Ramos (cell line): ENCODE measurements at regions not wholly inside any gene's neighbourhood (a gene's known extent, or its start where the extent isn't known, plus 50 kb on each side); places are given as distances from the start of the nearest gene placed in this dataset.

Experiments
- in situ Hi-C: fragments of 300-500 bp; cut with MboI; formaldehyde crosslinking; loops from one replicate; pipeline ENCODE4 v1.14.3; 2022; ENCODE audit warnings: low sequenced_read_pairs; ENCODE audit not compliant: unreplicated experiment

GRCh38 chr7:153327683-153328082 is 568.1 kb downstream of the ACTR3B start:
- in situ Hi-C loops = no loop called here

- in situ Hi-C loops = no loop called here
Observed at GRCh38 chr7:153331427-153331826, 571.9 kb downstream of the ACTR3B start.

- in situ Hi-C loops = no loop called here
Observed at GRCh38 chr7:153354071-153354470, 594.5 kb downstream of the ACTR3B start.

GRCh38 chr7:153370092-153370491 is 610.5 kb downstream of the ACTR3B start:
- in situ Hi-C loops = no loop called here

- in situ Hi-C loops = loop anchor here (25.0 kb wide), 1 partner anchor 632 kb away; no protein-coding TSS in a partner anchor
Observed at GRCh38 chr7:153380636-153381035, 621.1 kb downstream of the ACTR3B start.

GRCh38 chr7:153381275-153382040 is 621.9 kb downstream of the ACTR3B start:
- in situ Hi-C loops = loop anchor here (25.0 kb wide), 1 partner anchor 631 kb away; no protein-coding TSS in a partner anchor

GRCh38 chr7:153382641-153383101 is 623.1 kb downstream of the ACTR3B start:
- in situ Hi-C loops = loop anchor here (25.0 kb wide), 1 partner anchor 630 kb away; no protein-coding TSS in a partner anchor

GRCh38 chr7:153383781-153384180 is 624.2 kb downstream of the ACTR3B start:
- in situ Hi-C loops = loop anchor here (25.0 kb wide), 1 partner anchor 629 kb away; no protein-coding TSS in a partner anchor

GRCh38 chr7:153385502-153385901 is 626.0 kb downstream of the ACTR3B start:
- in situ Hi-C loops = loop anchor here (25.0 kb wide), 1 partner anchor 627 kb away; no protein-coding TSS in a partner anchor

- in situ Hi-C loops = loop anchor here (25.0 kb wide), 1 partner anchor 626 kb away; no protein-coding TSS in a partner anchor
Observed at GRCh38 chr7:153386556-153386955, 627.0 kb downstream of the ACTR3B start.

GRCh38 chr7:153388611-153389010 is 629.1 kb downstream of the ACTR3B start:
- in situ Hi-C loops = loop anchor here (25.0 kb wide), 1 partner anchor 624 kb away; no protein-coding TSS in a partner anchor

- in situ Hi-C loops = loop anchor here (25.0 kb wide), 1 partner anchor 623 kb away; no protein-coding TSS in a partner anchor
Observed at GRCh38 chr7:153389261-153389660, 629.7 kb downstream of the ACTR3B start.

GRCh38 chr7:153390955-153391354 is 631.4 kb downstream of the ACTR3B start:
- in situ Hi-C loops = loop anchor here (25.0 kb wide), 1 partner anchor 621 kb away; no protein-coding TSS in a partner anchor

- in situ Hi-C loops = loop anchor here (25.0 kb wide), 1 partner anchor 620 kb away; no protein-coding TSS in a partner anchor
Observed at GRCh38 chr7:153392726-153393125, 633.2 kb downstream of the ACTR3B start.

- in situ Hi-C loops = loop anchor here (25.0 kb wide), 1 partner anchor 619 kb away; no protein-coding TSS in a partner anchor
Observed at GRCh38 chr7:153393666-153394065, 634.1 kb downstream of the ACTR3B start.

GRCh38 chr7:153396475-153396874 is 636.9 kb downstream of the ACTR3B start:
- in situ Hi-C loops = loop anchor here (25.0 kb wide), 1 partner anchor 616 kb away; no protein-coding TSS in a partner anchor

- in situ Hi-C loops = loop anchor here (25.0 kb wide), 1 partner anchor 615 kb away; no protein-coding TSS in a partner anchor
Observed at GRCh38 chr7:153397459-153397858, 637.9 kb downstream of the ACTR3B start.

- in situ Hi-C loops = loop anchor here (25.0 kb wide), 1 partner anchor 614 kb away; no protein-coding TSS in a partner anchor
Observed at GRCh38 chr7:153397906-153398305, 638.4 kb downstream of the ACTR3B start.

- in situ Hi-C loops = loop anchor here (25.0 kb wide), 1 partner anchor 614 kb away; no protein-coding TSS in a partner anchor
Observed at GRCh38 chr7:153398370-153398769, 638.8 kb downstream of the ACTR3B start.

- in situ Hi-C loops = loop anchor here (25.0 kb wide), 1 partner anchor 613 kb away; no protein-coding TSS in a partner anchor
Observed at GRCh38 chr7:153398789-153399553, 639.4 kb downstream of the ACTR3B start.
